ENCODE measurements at regions not wholly inside any gene's neighbourhood (a gene's known extent, or its start where the extent isn't known, plus 50 kb on each side); places are given as distances from the start of the nearest gene placed in this dataset.
"Not testable (repeated sequence)": the region's sequence is repeated elsewhere in the genome, so short reads cannot be mapped to it uniquely, and the experiment has no call there.

- no peak for DNase-seq
Measured at GRCh38 chr21:38115870-38116269, 140.9 kb upstream of the KCNJ15 start.

- DNase-seq, result no peak
Measured at GRCh38 chr21:38119793-38120192, 137.0 kb upstream of the KCNJ15 start.

- DNase-seq, result not testable (repeated sequence)
Measured at GRCh38 chr21:38120679-38120983, 136.2 kb upstream of the KCNJ15 start.

GRCh38 chr21:38120984-38121855 is 135.6 kb upstream of the KCNJ15 start:
- DNase-seq, result no peak

- no peak for DNase-seq
Measured at GRCh38 chr21:38121888-38122720, 134.7 kb upstream of the KCNJ15 start.

GRCh38 chr21:38123626-38124025 is 133.2 kb upstream of the KCNJ15 start:
- DNase-seq, result no peak

- DNase-seq, result peak; percentile 60 to 66
Measured at GRCh38 chr21:38126666-38127303, 130.0 kb upstream of the KCNJ15 start.

- no peak for DNase-seq
Measured at GRCh38 chr21:38129711-38130110, 127.1 kb upstream of the KCNJ15 start.

- DNase-seq, result no peak
Measured at GRCh38 chr21:38133240-38133639, 123.6 kb upstream of the KCNJ15 start.

GRCh38 chr21:38134084-38134873 is 122.5 kb upstream of the KCNJ15 start:
- DNase-seq, result no peak

- DNase-seq, result no peak
Measured at GRCh38 chr21:38136201-38136600, 120.6 kb upstream of the KCNJ15 start.

- DNase-seq, result no peak
Measured at GRCh38 chr21:38139380-38140168, 117.2 kb upstream of the KCNJ15 start.

GRCh38 chr21:38140207-38140903 is 116.4 kb upstream of the KCNJ15 start:
- DNase-seq, result no peak

GRCh38 chr21:38142224-38142623 is 114.6 kb upstream of the KCNJ15 start:
- no peak for DNase-seq

- DNase-seq, result no peak
Measured at GRCh38 chr21:38144193-38144592, 112.6 kb upstream of the KCNJ15 start.

- DNase-seq, result no peak
Measured at GRCh38 chr21:38145104-38145503, 111.7 kb upstream of the KCNJ15 start.

- DNase-seq, result no peak
Measured at GRCh38 chr21:38147391-38147790, 109.4 kb upstream of the KCNJ15 start.

- no peak for DNase-seq
Measured at GRCh38 chr21:38148046-38148445, 108.7 kb upstream of the KCNJ15 start.

- no peak for DNase-seq
Measured at GRCh38 chr21:38151021-38151645, 105.7 kb upstream of the KCNJ15 start.

- DNase-seq, result no peak
Measured at GRCh38 chr21:38156200-38156599, 100.6 kb upstream of the KCNJ15 start.

GRCh38 chr21:38159355-38159754 is 97.4 kb upstream of the KCNJ15 start:
- DNase-seq, result peak; percentile 58 to 61

All from stimulated activated CD4-positive, alpha-beta T cell treated with anti-CD3 and anti-CD28 coated beads, Interleukin-2, amount 100 ng/mL, for 24 hours (primary cell).